Hematopoietic multipotent progenitor cell treated with erythropoietin and hydrocortisone succinate and interleukin-3 and kit ligand, for 6 days (in vitro differentiated cells): ENCODE measurements at regions not wholly inside any gene's neighbourhood (a gene's known extent, or its start where the extent isn't known, plus 50 kb on each side); places are given as distances from the start of the nearest gene placed in this dataset.

Source experiments
- DNase-seq: peaks from one replicate; pipeline ENCODE4 v3.0.0-alpha.2; 2015

DNA sequence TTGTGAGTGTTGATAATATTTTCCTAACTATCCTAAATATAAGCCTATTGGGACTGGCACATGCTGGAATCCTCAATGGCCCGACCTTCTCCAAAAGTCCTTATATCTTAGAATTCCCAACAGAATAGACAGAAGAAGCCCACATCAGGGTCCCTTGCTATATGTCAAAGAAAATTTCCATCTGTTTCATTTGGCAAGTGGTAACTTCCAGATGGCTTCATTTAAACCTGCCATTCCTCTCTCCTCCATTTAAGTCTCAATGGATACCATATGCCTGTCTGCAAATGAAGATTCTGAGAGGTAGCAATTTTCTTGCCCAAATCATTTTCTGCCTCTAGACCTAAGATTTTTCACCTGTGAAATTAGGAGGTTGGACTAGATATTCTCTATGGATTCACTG, 73.1 kb upstream of the KCNA4 start:
- DNase-seq = no peak

DNA sequence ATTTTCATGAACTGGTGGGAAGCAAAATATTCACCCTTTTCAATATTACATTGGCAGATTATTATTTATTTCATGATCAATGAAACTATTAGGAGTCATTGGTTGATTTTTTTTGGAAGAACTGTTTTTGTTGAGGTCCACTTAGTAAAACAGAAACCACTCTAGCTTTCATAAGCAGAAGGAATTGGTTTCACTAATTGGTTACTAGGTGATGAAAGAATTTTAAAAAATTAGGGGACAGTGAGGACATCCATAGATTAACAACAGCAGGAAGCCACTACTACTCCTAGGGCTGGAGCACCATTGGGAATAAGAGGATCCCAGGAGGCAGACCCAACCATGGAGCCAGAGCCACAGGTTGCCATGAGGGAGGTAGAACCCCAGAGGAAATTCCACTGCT, 74.4 kb upstream of the KCNA4 start:
- no peak for DNase-seq

DNA sequence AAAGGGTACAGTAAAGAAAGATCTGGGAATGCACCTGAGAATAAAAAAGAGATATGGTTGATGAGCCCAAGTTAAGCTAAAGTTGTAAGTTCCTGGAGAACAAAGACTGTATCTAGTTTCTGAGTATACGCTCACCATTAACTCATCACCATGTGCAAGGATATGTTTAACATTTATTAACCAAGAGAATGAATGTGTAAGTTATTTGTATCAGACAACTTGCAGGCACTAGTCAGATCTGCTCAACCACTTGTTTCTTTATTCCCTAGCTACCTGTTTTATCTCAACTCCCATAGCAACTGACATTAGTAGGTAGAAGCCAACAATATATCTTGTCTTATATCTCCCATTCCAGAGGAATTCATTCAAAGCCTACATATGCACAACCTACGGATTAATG, 74.9 kb upstream of the KCNA4 start:
- DNase-seq = no peak

DNA sequence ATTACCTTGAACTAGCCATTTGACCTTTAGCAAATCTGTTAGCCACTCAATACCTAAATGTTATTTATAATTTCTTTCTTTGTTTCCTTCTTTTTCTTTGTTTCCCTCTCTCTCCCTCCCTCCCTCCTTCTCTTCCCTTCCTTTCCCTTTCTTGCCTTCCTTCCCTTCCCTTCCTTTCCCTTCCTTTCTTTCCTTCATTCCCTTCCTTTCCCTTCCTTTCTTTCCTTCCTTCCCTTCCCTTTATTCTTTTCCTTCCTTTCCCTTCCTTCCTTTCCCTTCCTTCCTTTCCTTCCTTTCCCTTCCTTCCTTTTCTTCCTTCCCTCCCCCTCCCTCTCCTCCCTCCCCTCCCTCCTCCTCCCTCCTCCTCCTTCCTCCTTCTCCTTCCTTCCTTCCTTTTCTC, 75.7 kb upstream of the KCNA4 start:
- no peak for DNase-seq

DNA sequence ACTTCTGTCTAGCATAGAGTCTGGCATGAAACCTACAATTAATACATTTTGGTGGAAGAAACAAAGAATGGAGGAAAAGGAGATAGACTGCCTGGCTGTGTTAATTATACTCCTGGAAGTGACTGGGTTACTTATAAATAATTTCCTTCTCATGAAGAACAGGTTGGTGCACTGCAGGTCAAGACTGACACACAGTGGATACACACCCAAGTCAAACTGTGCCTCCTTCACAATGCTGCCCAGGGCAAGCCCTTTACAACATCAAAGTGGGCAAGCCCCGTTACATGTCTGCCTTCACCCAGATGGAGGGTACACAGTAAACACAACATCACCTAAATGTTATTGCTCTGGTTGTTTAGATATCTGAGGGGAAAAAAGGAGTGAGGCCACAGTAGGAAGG, 83.7 kb upstream of the KCNA4 start:
- no peak for DNase-seq

DNA sequence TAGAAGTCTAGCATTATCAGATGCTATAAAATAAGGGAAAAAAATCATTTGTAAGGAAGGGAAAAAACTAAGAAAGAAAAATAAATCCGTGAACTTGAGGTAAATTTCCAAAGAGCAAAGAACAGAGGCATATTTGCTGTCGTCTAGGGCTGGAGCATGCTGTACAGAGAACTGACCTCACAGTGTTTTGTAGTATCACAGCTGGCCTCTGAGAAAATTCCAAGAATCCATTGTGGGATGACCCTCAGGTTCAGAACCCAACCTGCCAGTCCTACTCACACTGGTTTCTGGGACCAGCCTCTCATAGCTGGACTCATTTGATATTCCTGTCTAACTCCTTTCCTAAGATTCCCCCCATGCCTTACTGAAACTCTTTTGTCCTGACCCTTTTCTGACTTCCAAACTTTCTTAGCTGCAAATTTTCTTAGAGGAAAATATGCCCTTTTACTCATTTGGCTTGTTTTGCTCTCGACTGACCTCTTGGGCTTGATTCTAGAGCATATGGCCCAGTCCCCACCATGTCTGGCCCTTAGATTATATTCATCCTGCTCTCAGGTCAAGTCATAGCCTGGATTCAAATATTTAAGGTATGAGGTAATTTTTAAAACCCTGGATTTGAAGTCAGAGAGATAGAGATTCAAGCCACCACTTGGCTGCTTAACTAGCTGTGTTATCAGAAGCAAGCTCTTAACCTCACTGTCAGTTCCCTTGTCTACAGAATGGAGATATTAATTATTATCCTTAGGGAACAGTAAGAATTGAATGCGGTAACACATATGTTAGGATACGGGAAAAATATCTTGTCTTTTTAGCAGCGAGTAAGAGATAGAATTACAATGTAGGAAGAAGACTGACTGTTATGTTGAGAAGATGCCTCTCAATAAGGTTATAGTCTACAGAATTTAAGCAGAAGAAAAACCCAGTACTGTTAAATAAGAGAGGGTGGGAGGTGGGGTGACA, 89.7 kb upstream of the KCNA4 start:
- no peak for DNase-seq

DNA sequence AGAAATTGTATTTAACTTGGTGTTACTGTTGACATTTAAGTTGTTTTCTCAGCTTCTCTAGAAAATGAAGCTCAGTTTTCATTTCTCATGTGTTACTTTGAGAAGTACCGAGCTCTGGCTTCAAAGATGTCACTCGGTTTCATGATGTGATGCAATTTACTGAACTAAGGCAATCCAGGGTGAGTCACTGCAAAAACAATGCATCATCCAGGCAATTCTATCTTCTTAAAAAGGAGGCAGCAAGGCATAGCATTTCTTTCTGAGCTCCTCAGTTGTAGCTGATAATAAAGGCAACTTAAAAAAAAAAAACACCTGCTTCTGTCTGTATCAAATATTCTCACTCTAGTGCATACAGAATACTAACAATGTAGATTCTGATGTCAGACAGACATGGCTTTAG, 91.1 kb upstream of the KCNA4 start:
- DNase-seq = no peak

DNA sequence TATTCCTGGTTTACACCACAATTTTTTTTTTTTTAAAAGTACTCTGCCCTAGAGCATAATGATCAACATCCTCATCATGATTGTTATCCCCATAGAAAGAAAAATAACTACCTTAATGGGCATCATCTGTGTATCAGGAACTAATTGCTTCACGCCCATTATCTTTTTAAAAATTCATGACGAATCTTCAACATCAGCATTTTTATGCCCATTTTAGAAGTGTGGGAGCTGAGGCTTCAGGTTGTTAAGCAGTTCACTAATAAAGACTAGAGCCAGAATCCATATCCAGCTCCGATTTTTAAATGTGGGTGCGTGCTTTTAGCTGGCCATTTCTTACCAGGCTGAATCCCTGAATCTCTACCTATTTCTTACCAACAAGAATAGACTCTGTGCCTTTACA, 92.9 kb upstream of the KCNA4 start:
- DNase-seq = no peak

DNA sequence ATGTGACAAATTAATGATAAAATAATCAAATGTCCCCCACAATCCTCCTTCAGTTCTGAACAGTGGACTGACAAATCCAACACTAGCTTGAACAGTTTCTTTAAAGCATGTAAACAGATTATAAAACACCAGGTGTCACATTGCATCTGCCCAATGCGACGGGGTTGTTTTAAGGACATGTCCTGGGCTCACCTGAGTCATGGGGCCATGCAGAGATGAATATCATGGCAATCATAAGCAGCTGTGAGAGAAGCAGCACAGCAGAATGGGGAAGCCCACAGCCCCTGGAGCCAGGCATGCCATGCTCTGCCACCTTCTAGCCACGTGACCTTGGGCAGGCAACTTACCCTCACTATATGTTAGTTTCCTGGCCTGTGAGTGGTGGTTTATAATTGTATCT, 93.9 kb upstream of the KCNA4 start:
- no peak for DNase-seq

DNA sequence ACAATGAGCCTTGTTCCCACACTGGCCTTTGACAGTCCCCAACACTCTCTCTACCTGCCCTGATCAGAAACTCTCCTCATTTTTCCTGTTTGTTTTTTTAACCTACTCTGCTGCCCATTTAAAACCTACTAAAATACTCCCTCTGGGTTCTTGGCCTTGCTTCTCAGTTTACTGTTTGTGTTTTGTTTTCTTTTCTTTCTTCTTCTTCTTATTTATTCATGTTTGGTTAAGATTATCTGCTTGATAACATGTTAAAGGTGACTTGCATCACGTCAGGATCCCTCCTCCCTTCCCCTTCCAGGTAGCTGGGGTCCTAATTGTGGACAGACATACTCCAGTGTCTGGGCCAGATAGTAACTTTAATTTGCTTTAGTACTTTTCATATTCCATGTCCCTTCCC, 95.0 kb upstream of the KCNA4 start:
- DNase-seq = no peak

DNA sequence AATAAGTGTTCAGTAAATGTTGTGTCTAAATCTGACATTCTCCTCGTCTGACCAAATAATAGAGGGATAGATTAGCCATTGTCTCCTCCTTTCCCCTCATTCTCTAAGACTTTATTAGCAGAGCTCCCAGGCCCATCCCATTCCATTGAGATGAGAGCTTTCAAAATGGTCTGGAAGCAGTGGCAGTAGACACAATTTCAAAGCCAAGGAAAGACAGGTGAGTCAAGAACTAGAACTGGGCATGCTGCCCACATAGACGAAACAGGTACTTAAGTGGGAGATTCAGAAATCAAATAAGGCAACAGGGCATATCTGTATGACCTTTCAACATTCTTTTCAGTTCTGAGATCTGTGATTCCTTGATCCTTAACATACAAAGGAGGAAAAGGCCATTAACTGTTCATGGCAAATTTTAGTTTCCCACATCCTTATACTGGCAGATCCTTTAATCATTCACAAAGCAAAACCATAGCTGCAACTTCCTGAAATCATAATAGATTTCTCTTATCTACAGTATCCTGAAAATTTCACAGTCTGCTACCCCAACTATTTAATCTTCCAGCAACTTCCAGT, 96.6 kb upstream of the KCNA4 start:
- no peak for DNase-seq

DNA sequence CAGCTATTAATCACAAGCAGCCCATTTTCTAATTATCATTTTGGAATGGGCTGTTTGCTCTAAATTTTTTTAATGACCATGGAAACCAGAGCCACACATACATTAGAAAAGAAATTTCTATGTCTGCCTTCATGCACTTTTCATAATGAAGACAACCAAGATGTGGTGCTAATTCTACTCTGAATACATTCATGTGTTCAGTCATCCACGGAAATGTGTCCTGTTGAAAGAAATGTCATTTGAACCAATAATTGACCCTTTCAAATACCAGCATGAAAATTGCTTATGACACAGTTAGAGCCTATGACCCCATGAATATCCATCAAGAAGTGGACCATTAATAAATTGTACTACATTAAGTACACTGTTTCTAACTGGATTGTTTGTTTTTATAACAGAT, 99.7 kb upstream of the KCNA4 start:
- no peak for DNase-seq

DNA sequence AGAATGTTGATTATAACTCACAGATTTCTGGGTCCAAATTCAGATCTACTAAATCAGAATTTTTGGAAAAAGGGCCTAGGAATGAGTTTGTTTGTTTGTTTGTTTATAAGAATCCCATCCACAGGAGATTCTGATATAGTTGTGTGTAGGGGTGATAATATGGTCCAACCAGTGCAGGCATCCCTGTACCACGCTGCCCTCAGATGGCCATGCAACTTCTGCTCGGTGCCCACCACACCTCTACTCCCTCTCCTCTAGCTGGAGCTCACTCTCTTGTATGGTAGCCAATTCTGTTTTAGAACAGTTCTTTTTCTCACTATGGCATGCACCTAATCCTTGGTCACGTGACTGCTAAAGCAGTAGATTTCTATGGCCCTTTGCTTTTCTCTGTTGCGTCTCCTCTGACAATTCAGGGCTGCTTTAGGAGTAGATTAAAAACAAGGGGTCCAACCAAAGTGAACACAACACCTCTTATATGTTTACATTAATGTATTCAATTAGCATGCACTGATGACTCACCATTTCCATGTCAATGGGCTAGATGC, 103.3 kb upstream of the KCNA4 start:
- no peak for DNase-seq

DNA sequence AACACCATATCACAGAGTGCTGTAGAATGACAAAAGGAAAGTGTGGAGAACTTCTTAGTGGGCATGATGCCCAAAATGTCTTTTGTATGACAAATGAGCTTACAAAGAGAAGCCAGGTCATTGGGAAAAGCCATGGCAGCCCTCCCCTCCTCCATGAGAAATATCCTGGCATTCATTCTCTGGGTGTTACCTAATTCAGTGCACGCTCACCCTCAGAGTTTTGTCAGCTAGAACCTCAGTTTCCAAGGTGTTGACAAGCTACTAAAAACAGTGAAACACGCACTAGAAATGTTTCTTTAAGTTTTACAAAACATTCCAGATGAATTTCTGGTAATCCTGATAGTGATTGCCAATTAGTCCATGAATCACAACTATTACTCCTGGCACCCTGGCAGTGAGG, 105.4 kb upstream of the FSHB start:
- no peak for DNase-seq

DNA sequence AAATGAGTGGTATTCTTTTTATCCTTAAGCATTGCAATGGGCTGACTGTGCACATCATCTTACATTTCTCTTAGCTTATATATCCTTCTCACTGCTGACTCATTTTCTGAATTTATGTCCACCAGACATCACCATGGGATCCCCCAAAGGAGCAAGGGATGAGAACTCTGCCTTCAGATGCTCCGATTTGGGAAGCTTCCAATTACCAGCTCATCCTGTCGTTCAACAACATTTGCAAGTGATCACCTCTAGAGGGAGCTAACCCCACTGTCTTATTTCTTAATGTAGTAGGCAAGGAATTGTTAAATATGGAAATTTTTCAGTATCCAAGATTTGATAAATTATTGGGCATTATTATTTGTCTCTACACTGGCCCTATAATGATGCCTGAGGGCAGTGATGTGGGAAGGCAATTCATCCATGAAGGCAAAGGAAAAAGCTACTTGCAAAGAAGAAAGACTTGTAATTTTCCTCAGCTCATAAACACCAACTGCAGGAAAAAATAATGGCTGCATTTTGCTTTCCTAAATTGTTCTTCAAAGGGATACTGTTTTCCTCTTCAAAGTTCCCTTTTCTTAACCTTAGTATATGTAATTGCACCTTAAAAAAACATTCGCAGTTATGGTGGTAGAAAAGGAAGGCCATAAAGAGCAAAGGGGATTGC, 102.4 kb upstream of the FSHB start:
- peak; percentile 53 for DNase-seq

DNA sequence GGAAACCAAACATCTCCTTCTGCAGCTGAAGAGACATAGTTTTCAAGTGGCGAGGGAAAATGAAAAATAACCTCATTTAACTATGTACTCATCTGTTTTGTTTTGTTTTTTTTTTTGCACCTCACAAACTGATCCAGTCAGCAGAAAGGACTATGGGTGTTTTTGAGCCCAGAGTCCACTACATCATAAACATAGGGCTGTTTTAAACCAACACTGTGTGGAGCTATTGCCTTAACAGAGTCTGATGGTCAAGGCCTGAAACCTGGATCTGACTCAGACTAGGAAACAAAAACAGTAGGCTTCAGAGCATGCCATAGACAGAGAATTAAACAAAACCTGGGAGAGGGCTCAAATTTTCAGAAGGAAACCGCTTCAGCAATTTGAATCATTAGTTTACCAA, 99.3 kb upstream of the FSHB start:
- no peak for DNase-seq

DNA sequence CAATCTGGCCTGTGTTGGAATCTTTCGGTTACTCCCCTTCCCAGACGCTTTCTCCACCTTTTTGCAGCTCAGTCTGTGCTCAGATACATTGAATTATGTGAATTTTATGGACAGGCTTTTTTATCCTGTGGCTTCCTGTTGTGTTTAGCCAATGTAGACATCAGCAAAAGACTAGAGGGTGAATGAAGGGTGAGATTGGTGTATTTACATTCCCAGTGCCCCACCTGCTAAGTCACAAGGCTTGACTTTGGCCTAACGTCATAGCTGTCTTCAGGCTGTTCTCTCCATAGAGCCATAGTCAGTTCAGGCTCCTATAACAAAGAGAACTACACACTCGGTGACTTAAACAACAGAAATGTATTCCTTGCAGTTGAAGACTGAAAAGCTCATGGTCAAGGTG, 97.5 kb upstream of the FSHB start:
- DNase-seq = no peak

DNA sequence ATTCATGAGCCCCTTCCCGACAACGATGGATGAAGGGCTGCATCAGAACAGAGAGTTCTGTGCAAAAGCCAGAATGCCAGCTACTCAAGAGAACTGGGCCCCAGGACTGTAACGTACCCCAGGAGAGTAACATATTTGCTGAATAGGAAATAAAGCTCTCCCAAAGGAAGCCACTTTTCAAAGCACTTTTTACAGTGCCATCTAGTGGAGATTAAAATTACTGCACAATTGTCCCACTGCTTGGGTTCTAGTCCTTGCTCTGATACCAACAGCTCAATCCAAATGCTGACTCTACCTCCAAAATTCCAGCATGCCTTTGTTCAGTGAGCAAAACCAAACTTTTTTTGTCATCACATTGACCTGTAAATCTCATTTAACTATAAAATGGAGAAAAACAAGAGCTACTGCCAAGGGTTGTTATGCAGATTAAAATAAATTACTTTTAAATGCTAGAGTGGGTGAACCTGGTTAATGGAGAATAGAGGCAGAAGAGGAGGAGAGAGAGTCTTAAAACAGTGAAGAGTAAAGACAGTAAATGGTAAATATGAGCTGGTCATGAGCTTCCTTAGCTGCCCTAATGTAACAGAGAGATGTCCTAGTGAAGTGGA, 87.6 kb upstream of the FSHB start:
- peak; percentile 55 for DNase-seq

DNA sequence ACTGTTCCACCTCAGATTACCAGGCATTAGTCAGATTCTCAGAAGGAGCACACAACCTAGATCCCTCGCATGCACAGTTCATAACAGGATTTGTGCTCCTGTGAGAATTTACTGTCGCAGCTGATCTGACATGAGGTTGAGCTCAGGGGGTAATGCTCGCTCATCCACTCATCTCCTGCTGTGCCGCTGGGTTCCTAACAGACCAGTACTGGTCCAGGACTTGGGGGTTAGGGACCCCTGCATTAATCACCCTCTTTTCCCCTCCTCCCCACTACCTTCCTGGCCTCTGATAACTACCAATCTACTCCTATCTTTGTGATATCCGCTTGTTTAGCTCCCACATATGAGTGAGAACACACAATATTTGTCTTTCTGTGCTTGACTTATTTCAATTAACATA, 83.5 kb upstream of the FSHB start:
- no peak for DNase-seq

DNA sequence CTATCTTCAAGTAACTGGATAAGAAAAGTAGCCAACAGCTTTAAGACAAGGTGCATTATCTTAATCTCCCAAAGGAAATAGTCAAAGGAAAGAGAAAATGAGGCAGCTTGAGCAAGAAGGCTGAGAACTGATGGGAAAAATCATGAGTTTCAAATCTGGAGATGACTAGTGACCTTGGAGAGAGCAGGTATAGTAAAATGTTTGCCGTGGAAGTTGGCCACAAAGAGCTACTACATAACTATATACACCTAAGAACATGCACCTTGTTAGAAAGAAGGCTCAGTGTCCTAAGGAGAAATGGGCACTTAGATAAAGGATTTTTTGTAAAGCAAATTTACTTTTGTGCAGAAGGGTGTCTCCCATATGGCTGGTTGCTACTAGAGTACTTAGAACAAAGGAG, 80.8 kb upstream of the FSHB start:
- no peak for DNase-seq

DNA sequence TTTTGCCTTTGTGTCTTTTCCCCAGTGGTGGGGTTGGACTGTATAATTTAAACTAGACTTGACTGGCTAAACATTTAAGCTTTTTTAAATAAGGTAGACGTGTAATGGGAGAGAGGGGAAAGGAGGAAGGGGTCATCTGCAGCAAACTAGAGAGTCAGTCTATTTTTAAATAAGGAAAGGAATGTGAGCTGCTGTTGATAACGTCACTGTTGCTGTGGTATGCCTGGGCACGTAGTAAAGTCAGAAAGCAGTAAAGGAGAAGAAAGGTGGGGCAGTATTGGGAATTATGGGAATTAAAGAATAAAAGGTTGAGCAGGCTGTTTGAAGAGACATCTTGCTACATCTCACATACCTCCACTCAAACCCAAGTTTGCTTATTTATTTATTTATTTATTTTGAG, 80.4 kb upstream of the FSHB start:
- no peak for DNase-seq

DNA sequence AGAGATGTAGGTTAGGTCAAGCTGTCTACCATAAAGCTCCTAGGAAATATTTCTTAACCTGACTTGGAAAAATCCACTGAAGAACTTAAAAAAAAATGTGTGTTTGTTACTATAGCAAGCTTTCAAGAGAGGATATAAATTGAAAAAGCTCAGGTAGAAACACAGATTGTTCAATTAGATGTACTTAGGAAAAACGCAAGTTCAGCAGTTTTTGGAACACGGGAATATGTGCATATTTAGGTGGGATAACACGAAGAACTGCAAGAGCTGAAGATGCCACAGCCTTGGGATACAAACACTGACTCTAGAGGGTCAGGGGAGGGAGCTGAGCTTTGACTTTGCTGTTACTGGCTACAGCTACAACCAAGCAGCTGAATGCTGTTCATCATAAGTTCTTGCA, 77.8 kb upstream of the FSHB start:
- no peak for DNase-seq

DNA sequence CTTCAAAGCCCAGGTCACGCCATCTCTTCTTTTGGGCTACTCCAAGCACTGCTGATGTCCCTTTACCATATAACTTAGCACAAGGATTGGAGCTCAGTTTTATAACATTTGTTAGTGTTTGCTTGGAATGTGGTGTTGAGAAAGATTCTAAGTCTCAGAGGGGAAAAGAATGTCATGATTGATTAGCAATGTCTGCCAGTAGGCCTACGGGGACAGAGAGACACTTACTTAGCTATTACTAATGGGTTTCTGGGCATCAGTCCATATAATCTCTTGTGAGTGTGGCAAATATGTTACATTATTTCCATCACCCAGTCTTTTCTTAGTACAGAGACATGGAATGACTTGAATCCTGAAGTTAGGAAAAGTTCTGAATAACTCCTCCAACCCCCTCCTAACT, 75.4 kb upstream of the FSHB start:
- no peak for DNase-seq

DNA sequence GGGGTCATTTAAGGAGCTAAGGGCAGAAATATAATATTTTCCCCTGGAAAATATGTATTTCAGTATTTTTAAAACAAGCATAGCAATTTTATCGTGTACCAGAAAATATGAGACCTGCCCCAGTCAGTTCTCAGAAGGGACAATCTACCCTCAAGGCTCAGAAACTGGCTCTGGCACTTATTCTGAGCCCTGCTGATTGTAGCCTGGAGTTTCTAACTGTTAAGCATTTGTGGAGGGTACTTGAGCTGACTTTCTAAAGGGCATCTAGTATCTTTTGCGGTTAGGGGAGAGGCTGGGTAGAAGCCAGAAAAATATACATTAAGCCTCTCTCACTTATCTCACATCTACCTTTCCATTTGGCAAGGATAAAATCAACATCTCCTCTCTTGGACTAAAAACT, 71.3 kb upstream of the FSHB start:
- no peak for DNase-seq
